ENCODE measurements at regions not wholly inside any gene's neighbourhood (a gene's known extent, or its start where the extent isn't known, plus 50 kb on each side); places are given as distances from the start of the nearest gene placed in this dataset.

DNA sequence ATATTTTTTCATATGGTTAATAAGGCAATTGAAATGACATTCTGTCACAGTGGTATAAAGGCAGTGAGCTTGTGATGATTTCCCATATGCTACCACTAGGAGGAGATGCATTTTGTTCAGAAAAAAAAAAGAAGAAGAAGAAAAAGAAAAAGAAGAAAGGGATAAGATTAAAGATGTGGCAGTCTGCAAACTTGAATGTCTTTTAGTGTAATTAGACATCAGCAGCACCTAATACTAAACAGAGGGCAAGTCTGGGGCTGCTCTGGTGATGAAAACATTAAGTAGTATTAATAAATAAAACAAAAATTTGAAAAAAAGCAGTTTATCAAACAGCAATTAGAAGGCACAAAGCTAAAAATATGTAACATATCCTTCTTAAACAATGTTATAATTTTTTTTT, 95.4 kb upstream of the DEFB112 start:
- peak; percentile 32 for TF ChIP-seq CTCF (IDR thresholded peaks at IDR 0.05; ENCODE audit: low read depth, low read length)
- DNase-seq (ENCODE audit: low read depth in 2 of 2) = peak in 1 of 2 donors; percentile 10
- no peak overlapping the region for H3K4me3 ChIP-seq (replicated peaks in 1 of 2; ENCODE audit: low read depth in 2 of 2, low read length in 2 of 2)

DNA sequence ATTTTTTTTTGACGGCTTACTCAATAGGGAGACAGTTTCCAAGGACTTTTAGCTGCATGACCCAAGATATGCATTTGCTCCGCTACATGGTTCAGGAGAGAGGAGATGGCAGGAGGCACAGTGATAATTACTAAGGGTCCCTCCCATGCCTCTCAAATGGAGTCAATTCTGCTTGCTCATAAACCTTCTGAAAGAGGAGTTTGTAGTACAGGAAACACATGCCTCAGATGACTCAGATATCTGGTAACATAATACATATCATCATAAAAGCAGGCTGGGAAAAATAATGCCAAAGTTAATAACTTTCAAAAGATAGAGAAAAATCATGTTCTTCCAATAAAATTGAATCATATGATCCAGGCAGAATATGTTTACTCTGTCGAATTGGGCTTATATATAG, 97.6 kb upstream of the DEFB112 start:
- peak in 1 of 2 donors; percentile 3 for DNase-seq (ENCODE audit: low read depth in 2 of 2)
- no peak overlapping the region for H3K4me3 ChIP-seq (replicated peaks in 1 of 2; ENCODE audit: low read depth in 2 of 2, low read length in 2 of 2)
- TF ChIP-seq CTCF (IDR thresholded peaks at IDR 0.05; ENCODE audit: low read depth, low read length) = no peak

DNA sequence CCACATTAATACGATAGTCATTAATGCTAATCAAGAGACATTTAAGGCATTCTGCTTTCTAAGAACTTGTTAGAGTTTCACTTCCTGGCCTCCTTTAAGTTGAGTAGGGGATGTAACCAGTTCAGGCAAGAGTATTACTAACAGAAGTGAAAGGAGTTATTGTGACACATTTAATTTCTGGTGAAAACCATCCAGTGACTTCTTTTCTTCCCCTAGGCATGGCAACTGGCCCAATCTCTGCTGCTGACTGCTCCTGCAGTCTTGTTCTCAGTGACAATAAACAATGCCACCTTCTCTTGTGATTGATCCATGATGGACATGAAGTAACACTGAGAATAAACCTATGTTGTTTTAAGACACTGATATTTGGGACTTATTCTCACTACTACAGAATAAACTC, 130.9 kb upstream of the DEFB112 start:
- no peak overlapping the region for H3K4me3 ChIP-seq (replicated peaks in 1 of 2; ENCODE audit: low read depth in 2 of 2, low read length in 2 of 2)
- DNase-seq (ENCODE audit: low read depth in 2 of 2) = no peak
- no peak for TF ChIP-seq CTCF (IDR thresholded peaks at IDR 0.05; ENCODE audit: low read depth, low read length)

GRCh38 chr6:50185006-50185405, 135.3 kb upstream of the DEFB112 start:
- H3K4me3 ChIP-seq (replicated peaks in 1 of 2; ENCODE audit: low read depth in 2 of 2, low read length in 2 of 2) = no peak overlapping the region
- no peak for DNase-seq (ENCODE audit: low read depth in 2 of 2)
- no peak for TF ChIP-seq CTCF (IDR thresholded peaks at IDR 0.05; ENCODE audit: low read depth, low read length)

- TF ChIP-seq CTCF (IDR thresholded peaks at IDR 0.05; ENCODE audit: low read depth, low read length) = no peak
- H3K4me3 ChIP-seq (replicated peaks in 1 of 2; ENCODE audit: low read depth in 2 of 2, low read length in 2 of 2) = no peak overlapping the region
- DNase-seq (ENCODE audit: low read depth in 2 of 2) = no peak
Measured at GRCh38 chr6:50187351-50187921, 137.7 kb upstream of the DEFB112 start.

DNA sequence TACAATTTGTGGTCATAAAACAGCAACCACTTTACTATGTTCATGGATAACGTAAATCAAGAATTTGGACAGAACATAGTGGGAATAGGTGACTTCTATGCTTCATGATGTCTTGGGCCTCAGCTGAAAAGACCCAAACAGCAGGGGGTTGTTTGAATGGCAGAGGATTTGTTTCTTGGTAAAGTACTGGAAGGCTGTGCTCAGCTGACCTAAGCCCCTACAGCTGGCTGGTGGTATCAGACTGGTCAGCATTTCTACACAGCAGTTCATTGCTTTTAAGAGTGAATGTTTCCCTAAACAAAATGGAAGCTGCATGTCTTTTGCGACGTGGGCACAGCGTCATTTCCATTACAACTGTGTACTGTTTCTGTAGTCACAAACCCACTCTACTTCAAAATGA, 148.5 kb upstream of the DEFB112 start:
- no peak overlapping the region for H3K4me3 ChIP-seq (replicated peaks in 1 of 2; ENCODE audit: low read depth in 2 of 2, low read length in 2 of 2)
- DNase-seq (ENCODE audit: low read depth in 2 of 2) = no peak
- no peak for TF ChIP-seq CTCF (IDR thresholded peaks at IDR 0.05; ENCODE audit: low read depth, low read length)

DNA sequence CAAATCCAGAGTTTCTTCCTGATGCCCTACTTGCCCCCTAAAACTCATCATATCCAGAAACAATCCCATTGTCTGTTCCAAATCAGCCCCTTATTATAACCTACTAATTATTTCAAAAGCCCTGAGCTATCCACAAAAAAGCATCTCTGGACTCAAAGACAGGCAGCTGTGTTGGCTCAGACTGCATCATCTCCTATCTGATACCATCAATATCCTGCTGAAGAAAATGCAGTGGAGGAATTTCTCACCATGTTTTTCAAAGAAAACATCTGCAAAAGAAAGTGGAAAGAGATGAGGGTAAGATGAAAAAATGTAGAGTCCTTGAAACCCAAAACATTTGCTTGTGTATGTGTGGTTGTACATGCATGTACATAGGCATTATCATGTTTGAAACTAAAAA, 153.0 kb upstream of the DEFB112 start:
- DNase-seq (ENCODE audit: low read depth in 2 of 2) = no peak
- TF ChIP-seq CTCF (IDR thresholded peaks at IDR 0.05; ENCODE audit: low read depth, low read length) = no peak
- H3K4me3 ChIP-seq (replicated peaks in 1 of 2; ENCODE audit: low read depth in 2 of 2, low read length in 2 of 2) = no peak overlapping the region
